Smooth muscle cell (in vitro differentiated cells): ENCODE measurements at regions not wholly inside any gene's neighbourhood (a gene's known extent, or its start where the extent isn't known, plus 50 kb on each side); places are given as distances from the start of the nearest gene placed in this dataset.

ENCODE experiments used
- DNase-seq: peaks from one replicate; lab custom pipeline; 2025; ENCODE audit not compliant: unreplicated experiment; lab: John Stamatoyannopoulos, UW
- H2AFZ ChIP-seq: fragments of 200-600 bp; sonication (generic); 2 replicates; pipeline ENCODE4 v1.6.0; 2016; ENCODE audit warnings: antibody characterized with exemption, low read depth, mild to moderate bottlenecking
- H3F3A ChIP-seq: fragments of 200-600 bp; sonication (generic); 2 replicates; pipeline ENCODE4 v1.6.0; 2017; ENCODE audit warnings: antibody characterized with exemption, low read depth
- H3K27ac ChIP-seq: fragments of 200-600 bp; sonication (generic); 2 replicates; pipeline ENCODE4 v1.5.1; 2016; ENCODE audit warnings: low read depth, mild to moderate bottlenecking
- H3K27me3 ChIP-seq: fragments of 200-600 bp; sonication (generic); 2 replicates; pipeline ENCODE4 v1.6.1; 2016; ENCODE audit warnings: low read depth, mild to moderate bottlenecking
- H3K36me3 ChIP-seq: fragments of 200-600 bp; sonication (generic); 2 replicates; pipeline ENCODE4 v1.5.1; 2016; ENCODE audit warnings: low read depth
- H3K4me1 ChIP-seq: fragments of 200-600 bp; sonication (generic); 2 replicates; pipeline ENCODE4 v1.5.1; 2016; ENCODE audit warnings: low read depth
- H3K4me2 ChIP-seq: fragments of 200-600 bp; sonication (generic); 2 replicates; pipeline ENCODE4 v1.6.0; 2016; ENCODE audit warnings: mild to moderate bottlenecking
- H3K4me3 ChIP-seq: fragments of 200-600 bp; sonication (generic); 2 replicates; pipeline ENCODE4 v1.5.1; 2016; ENCODE audit warnings: mild to moderate bottlenecking
- H3K79me2 ChIP-seq: fragments of 200-600 bp; sonication (generic); 2 replicates; pipeline ENCODE4 v1.6.0; 2016; ENCODE audit warnings: low read depth, mild to moderate bottlenecking
- H3K9ac ChIP-seq: fragments of 200-600 bp; sonication (generic); 2 replicates; pipeline ENCODE4 v1.6.0; 2016; ENCODE audit warnings: low read depth
- H3K9me3 ChIP-seq: fragments of 200-600 bp; sonication (generic); replicated peaks from 2 replicates; pipeline ENCODE4 v1.5.1; 2016; ENCODE audit warnings: low read depth
- H4K20me1 ChIP-seq: fragments of 200-600 bp; sonication (generic); 2 replicates; pipeline ENCODE4 v1.6.0; 2016; ENCODE audit warnings: low read depth
- WGBS: methylation state at CpG from one replicate; pipeline ENCODE4 v1.1.7; 2016; ENCODE audit warnings: low lambda C conversion rate; 5-methylcytosine and 5-hydroxymethylcytosine counted together
- TF ChIP-seq, protein P1 (sequence below): fragments of 200-600 bp; sonication (generic); IDR thresholded peaks from 2 replicates; pipeline ENCODE4 v1.5.1; 2017; ENCODE audit warnings: borderline replicate concordance, mild to moderate bottlenecking, antibody characterized with exemption; ENCODE audit not compliant: insufficient read depth, poor library complexity, severe bottlenecking

DNA sequence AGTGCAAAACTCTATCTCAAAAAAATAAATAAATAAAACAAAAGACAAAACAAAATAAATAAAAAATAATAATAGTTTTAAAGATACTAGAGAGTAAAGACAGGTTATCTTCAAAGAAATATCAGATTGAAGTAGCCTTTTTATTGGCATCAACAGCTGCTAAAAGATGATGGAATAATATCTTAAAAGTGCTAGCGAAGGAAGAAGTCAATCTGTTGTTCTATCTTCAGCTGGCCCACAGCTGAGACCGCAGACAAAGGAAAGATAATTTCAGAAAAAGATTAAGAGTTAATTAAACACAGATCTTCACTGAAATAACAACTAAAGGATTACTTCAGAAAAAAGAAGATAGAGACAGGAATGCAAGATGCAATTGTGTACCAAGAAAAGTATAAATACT is 130.2 kb upstream of the PKDCC start:
- H4K20me1 ChIP-seq, result no peaks in the 10 kb centered on the region
- no peak overlapping the region for H3K9ac ChIP-seq
- H3K4me3 ChIP-seq, result no peak overlapping the region
- H3K9me3 ChIP-seq, result no peaks in the 10 kb centered on the region
- 82% methylated on average over 2 of the region's 2 CpGs for WGBS
- no peak overlapping the region for H3K4me2 ChIP-seq
- H3K27ac ChIP-seq, result no peak overlapping the region
- no peaks in the 10 kb centered on the region for H3K4me1 ChIP-seq
- no peaks in the 10 kb centered on the region for H3K79me2 ChIP-seq
- H3F3A ChIP-seq, result no peaks in the 10 kb centered on the region
- DNase-seq, result no peak
- TF ChIP-seq, protein P1, sequence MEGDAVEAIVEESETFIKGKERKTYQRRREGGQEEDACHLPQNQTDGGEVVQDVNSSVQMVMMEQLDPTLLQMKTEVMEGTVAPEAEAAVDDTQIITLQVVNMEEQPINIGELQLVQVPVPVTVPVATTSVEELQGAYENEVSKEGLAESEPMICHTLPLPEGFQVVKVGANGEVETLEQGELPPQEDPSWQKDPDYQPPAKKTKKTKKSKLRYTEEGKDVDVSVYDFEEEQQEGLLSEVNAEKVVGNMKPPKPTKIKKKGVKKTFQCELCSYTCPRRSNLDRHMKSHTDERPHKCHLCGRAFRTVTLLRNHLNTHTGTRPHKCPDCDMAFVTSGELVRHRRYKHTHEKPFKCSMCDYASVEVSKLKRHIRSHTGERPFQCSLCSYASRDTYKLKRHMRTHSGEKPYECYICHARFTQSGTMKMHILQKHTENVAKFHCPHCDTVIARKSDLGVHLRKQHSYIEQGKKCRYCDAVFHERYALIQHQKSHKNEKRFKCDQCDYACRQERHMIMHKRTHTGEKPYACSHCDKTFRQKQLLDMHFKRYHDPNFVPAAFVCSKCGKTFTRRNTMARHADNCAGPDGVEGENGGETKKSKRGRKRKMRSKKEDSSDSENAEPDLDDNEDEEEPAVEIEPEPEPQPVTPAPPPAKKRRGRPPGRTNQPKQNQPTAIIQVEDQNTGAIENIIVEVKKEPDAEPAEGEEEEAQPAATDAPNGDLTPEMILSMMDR, result no peak
- no peaks in the 10 kb centered on the region for H3K36me3 ChIP-seq
- no peak overlapping the region for H2AFZ ChIP-seq
- no peaks in the 10 kb centered on the region for H3K27me3 ChIP-seq

DNA sequence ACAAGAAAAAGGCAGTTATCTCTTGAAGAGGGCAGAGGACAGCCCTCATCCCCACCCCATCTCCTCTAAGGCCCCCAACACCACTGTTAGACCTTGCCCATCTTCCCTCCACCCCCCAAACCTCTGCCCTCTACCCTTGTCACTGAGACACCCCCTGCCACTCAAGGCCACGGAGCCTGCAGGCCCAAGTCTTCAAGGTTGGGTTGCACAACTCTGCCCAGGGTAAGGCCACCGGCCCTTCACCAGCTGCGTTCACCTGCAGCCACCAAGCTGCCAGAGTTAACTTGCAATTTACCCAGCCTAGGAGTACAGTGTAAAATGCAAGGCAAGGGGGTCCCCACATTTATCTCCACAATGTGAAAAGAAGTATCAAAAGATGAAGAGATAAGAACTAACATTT is 128.7 kb upstream of the PKDCC start:
- Histone ChIP-seq H2AFZ (no peak overlapping the region), H4K20me1 (no peaks in the 10 kb centered on the region), H3K4me3 (no peak overlapping the region), H3K4me1 (no peaks in the 10 kb centered on the region), H3F3A (peaks cover 6% of the 10 kb centered on the region), H3K4me2 (no peak overlapping the region), H3K79me2 (no peaks in the 10 kb centered on the region), H3K36me3 (no peaks in the 10 kb centered on the region), H3K27ac (no peak overlapping the region), H3K27me3 (no peaks in the 10 kb centered on the region), H3K9me3 (no peaks in the 10 kb centered on the region), H3K9ac (no peak overlapping the region)
- 95% methylated on average over 3 of the region's 3 CpGs for WGBS
- TF ChIP-seq, protein P1, result no peak
- DNase-seq, result no peak

- H3K4me3 ChIP-seq, result no peak overlapping the region
- no peak for DNase-seq
- no peak overlapping the region for H3K27ac ChIP-seq
- TF ChIP-seq, protein P1, result no peak
- peaks cover 6% of the 10 kb centered on the region for H3F3A ChIP-seq
- WGBS, result 75% methylated on average over 3 of the region's 3 CpGs
- no peaks in the 10 kb centered on the region for H4K20me1 ChIP-seq
- H2AFZ ChIP-seq, result no peak overlapping the region
- no peaks in the 10 kb centered on the region for H3K79me2 ChIP-seq
- no peaks in the 10 kb centered on the region for H3K9me3 ChIP-seq
- H3K27me3 ChIP-seq, result no peaks in the 10 kb centered on the region
- no peaks in the 10 kb centered on the region for H3K4me1 ChIP-seq
- H3K4me2 ChIP-seq, result no peak overlapping the region
- no peak overlapping the region for H3K9ac ChIP-seq
- H3K36me3 ChIP-seq, result no peaks in the 10 kb centered on the region
Measured at GRCh38 chr2:41920181-41920580, 127.6 kb upstream of the PKDCC start.

- Histone ChIP-seq H3K4me3 (no peak overlapping the region), H3K4me2 (no peak overlapping the region), H4K20me1 (no peaks in the 10 kb centered on the region), H3K4me1 (no peaks in the 10 kb centered on the region), H3F3A (peaks cover 6% of the 10 kb centered on the region), H3K27me3 (no peaks in the 10 kb centered on the region), H3K27ac (no peak overlapping the region), H2AFZ (no peak overlapping the region), H3K9ac (no peak overlapping the region), H3K9me3 (no peaks in the 10 kb centered on the region), H3K79me2 (no peaks in the 10 kb centered on the region), H3K36me3 (no peaks in the 10 kb centered on the region)
- DNase-seq, result no peak
- TF ChIP-seq, protein P1, result no peak
- 70% methylated on average over 2 of the region's 2 CpGs for WGBS
Measured at GRCh38 chr2:41920812-41921211, 127.0 kb upstream of the PKDCC start.
